ENCODE measurements at regions not wholly inside any gene's neighbourhood (a gene's known extent, or its start where the extent isn't known, plus 50 kb on each side); places are given as distances from the start of the nearest gene placed in this dataset.

DNA sequence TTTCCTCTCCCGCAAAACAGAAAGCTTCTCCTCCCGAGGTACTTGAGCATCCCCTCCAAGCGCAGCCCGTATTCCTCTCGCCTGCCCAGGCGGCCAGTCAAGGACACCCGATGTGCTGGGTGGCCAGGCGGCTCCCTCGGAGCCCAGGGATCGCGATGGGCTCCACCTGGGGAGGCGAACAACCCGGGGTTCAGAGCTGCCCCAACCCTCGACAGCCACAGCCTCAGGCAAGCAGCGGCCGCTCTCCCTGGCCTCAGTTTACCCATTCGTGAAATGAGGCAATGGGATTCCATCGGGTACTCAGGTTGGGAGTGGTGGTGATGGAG is 147.4 kb downstream of the CYP26A1 start:
- TF ChIP-seq, protein P1, sequence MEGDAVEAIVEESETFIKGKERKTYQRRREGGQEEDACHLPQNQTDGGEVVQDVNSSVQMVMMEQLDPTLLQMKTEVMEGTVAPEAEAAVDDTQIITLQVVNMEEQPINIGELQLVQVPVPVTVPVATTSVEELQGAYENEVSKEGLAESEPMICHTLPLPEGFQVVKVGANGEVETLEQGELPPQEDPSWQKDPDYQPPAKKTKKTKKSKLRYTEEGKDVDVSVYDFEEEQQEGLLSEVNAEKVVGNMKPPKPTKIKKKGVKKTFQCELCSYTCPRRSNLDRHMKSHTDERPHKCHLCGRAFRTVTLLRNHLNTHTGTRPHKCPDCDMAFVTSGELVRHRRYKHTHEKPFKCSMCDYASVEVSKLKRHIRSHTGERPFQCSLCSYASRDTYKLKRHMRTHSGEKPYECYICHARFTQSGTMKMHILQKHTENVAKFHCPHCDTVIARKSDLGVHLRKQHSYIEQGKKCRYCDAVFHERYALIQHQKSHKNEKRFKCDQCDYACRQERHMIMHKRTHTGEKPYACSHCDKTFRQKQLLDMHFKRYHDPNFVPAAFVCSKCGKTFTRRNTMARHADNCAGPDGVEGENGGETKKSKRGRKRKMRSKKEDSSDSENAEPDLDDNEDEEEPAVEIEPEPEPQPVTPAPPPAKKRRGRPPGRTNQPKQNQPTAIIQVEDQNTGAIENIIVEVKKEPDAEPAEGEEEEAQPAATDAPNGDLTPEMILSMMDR (IDR thresholded peaks at IDR 0.05), result no peak
- TF ChIP-seq ZFX (IDR thresholded peaks at IDR 0.05; ENCODE audit: borderline replicate concordance), result no peak
